ENCODE measurements at regions not wholly inside any gene's neighbourhood (a gene's known extent, or its start where the extent isn't known, plus 50 kb on each side); places are given as distances from the start of the nearest gene placed in this dataset.

GRCh38 chrX:13253223-13253622 lies 66.6 kb downstream of the ATXN3L start:
- TF ChIP-seq CTCF (IDR thresholded peaks at IDR 0.05; ENCODE audit: low read length, missing control alignments): no peak
- no peak for DNase-seq (ENCODE audit: low read depth)
- no peak overlapping the region for H3K4me3 ChIP-seq (replicated peaks; ENCODE audit: low read depth, low read length)

- no peak for DNase-seq (ENCODE audit: low read depth)
Observed at GRCh38 chrX:13252726-13253125, 67.1 kb downstream of the ATXN3L start.

GRCh38 chrX:13250826-13251580 lies 68.8 kb downstream of the ATXN3L start:
- no peak for TF ChIP-seq CTCF (IDR thresholded peaks at IDR 0.05; ENCODE audit: low read length, missing control alignments)
- H3K4me3 ChIP-seq (replicated peaks; ENCODE audit: low read depth, low read length): no peak overlapping the region
- peak; percentile 97 for DNase-seq (ENCODE audit: low read depth)

More at GRCh38 chrX:13252726-13253125, 67.1 kb downstream of the ATXN3L start:
- no peak overlapping the region for H3K4me3 ChIP-seq (replicated peaks; ENCODE audit: low read depth, low read length)
- no peak for TF ChIP-seq CTCF (IDR thresholded peaks at IDR 0.05; ENCODE audit: low read length, missing control alignments)

- TF ChIP-seq CTCF (IDR thresholded peaks at IDR 0.05; ENCODE audit: low read length, missing control alignments): no peak
- no peak overlapping the region for H3K4me3 ChIP-seq (replicated peaks; ENCODE audit: low read depth, low read length)
- no peak for DNase-seq (ENCODE audit: low read depth)
Observed at GRCh38 chrX:13248867-13249486, 70.9 kb downstream of the ATXN3L start.

GRCh38 chrX:13239272-13239671 lies 80.6 kb downstream of the ATXN3L start:
- TF ChIP-seq CTCF (IDR thresholded peaks at IDR 0.05; ENCODE audit: low read length, missing control alignments): no peak
- no peak for DNase-seq (ENCODE audit: low read depth)

GRCh38 chrX:13235930-13236329 lies 83.9 kb downstream of the ATXN3L start:
- DNase-seq (ENCODE audit: low read depth): no peak
- H3K4me3 ChIP-seq (replicated peaks; ENCODE audit: low read depth, low read length): no peak overlapping the region
- TF ChIP-seq CTCF (IDR thresholded peaks at IDR 0.05; ENCODE audit: low read length, missing control alignments): no peak

More at GRCh38 chrX:13239272-13239671, 80.6 kb downstream of the ATXN3L start:
- H3K4me3 ChIP-seq (replicated peaks; ENCODE audit: low read depth, low read length): no peak overlapping the region

All from fibroblast of pulmonary artery (primary cell).